Fibroblast of lung (primary cell): ENCODE measurements at regions not wholly inside any gene's neighbourhood (a gene's known extent, or its start where the extent isn't known, plus 50 kb on each side); places are given as distances from the start of the nearest gene placed in this dataset.

ENCODE experiments used
- CTCF ChIP-seq, 2 donors: IDR thresholded peaks in 1 of 2; conservative IDR thresholded peaks in 1 of 2; 1 replicate in 1 of 2; 2 replicates in 1 of 2; pipeline ENCODE4 v1.5.1; 2011 to 2012; ENCODE audit warnings: low read length in 2 of 2, control low read depth in 1 of 2, inconsistent platforms in 1 of 2, low read depth in 1 of 2, mild to moderate bottlenecking in 1 of 2
- EZH2 ChIP-seq: IDR thresholded peaks from 2 replicates; pipeline ENCODE4 v1.5.1; 2012; ENCODE audit warnings: low read length, control low read depth, mild to moderate bottlenecking; ENCODE audit errors: missing control alignments

- no peak for TF ChIP-seq EZH2
- TF ChIP-seq CTCF (conservative IDR thresholded peaks at IDR 0.05 in 1 of 2, IDR thresholded peaks at IDR 0.05 in 1 of 2; ENCODE audit: low read depth in 1 of 2, low read length in 2 of 2): no peak
These were observed 51.5 kb upstream of the CTAGE1 start for GRCh38 chr18:22469061-22469734.
